ENCODE measurements at regions not wholly inside any gene's neighbourhood (a gene's known extent, or its start where the extent isn't known, plus 50 kb on each side); places are given as distances from the start of the nearest gene placed in this dataset.

- ChIA-PET CTCF (no interaction called here), POLR2A (no interaction called here)
- in situ Hi-C loops (cut with HindIII; ENCODE audit: low pct_unique_long_range_greater_than_20kb, low sequenced_read_pairs) (no loop called here), intact Hi-C loops (cut with micrococcal nuclease; ENCODE audit: unreplicated experiment) (no loop called here)
- Histone ChIP-seq H3K4me1 (ENCODE audit: control insufficient read depth, insufficient read depth, low read length) (no peaks in the 10 kb centered on the region), H3K27me3 (ENCODE audit: control insufficient read depth, insufficient read depth, low read length) (no peaks in the 10 kb centered on the region), H3K9me3 (ENCODE audit: control insufficient read depth, insufficient read depth, low read depth, low read length) (no peaks in the 10 kb centered on the region), H3K36me3 (ENCODE audit: control insufficient read depth, insufficient read depth, low read length) (no peaks in the 10 kb centered on the region), H3K27ac (ENCODE audit: low read length) (no peak overlapping the region), H3K4me3 (ENCODE audit: low read depth in 2 of 2, low read length in 2 of 2) (no peak overlapping the region)
- TF ChIP-seq SIN3A (IDR thresholded peaks at IDR 0.05; ENCODE audit: borderline replicate concordance, insufficient read depth, low read depth, low read length) (no peak), REST (IDR thresholded peaks at IDR 0.05; ENCODE audit: insufficient read depth in 1 of 2, low read depth in 2 of 2, low read length in 1 of 2) (no peak), CTCF (IDR thresholded peaks at IDR 0.05) (no peak), POLR2AphosphoS5 (IDR thresholded peaks at IDR 0.05; ENCODE audit: low read depth, low read length) (no peak), TCF7L2 (IDR thresholded peaks at IDR 0.05; ENCODE audit: low read depth, low read length) (no peak)
- DNase-seq (ENCODE audit: low read depth, low spot score) (no peak), ATAC-seq (no peak)
- no TSS peak for BruUV-seq (replicated peaks)
Measured at GRCh38 chr3:88321363-88322050, 171.7 kb downstream of the C3orf38 start.

- Histone ChIP-seq H3K4me3 (ENCODE audit: low read depth in 2 of 2, low read length in 2 of 2) (no peak overlapping the region), H3K27ac (ENCODE audit: low read length) (no peak overlapping the region), H3K9me3 (ENCODE audit: control insufficient read depth, insufficient read depth, low read depth, low read length) (no peaks in the 10 kb centered on the region), H3K27me3 (ENCODE audit: control insufficient read depth, insufficient read depth, low read length) (no peaks in the 10 kb centered on the region), H3K36me3 (ENCODE audit: control insufficient read depth, insufficient read depth, low read length) (no peaks in the 10 kb centered on the region), H3K4me1 (ENCODE audit: control insufficient read depth, insufficient read depth, low read length) (no peaks in the 10 kb centered on the region)
- intact Hi-C loops (cut with micrococcal nuclease; ENCODE audit: unreplicated experiment) (no loop called here), in situ Hi-C loops (cut with HindIII; ENCODE audit: low pct_unique_long_range_greater_than_20kb, low sequenced_read_pairs) (no loop called here)
- no TSS peak for BruUV-seq (replicated peaks)
- POLR2A ChIA-PET: no interaction called here
- DNase-seq (ENCODE audit: low read depth, low spot score) (no peak), ATAC-seq (no peak)
- TF ChIP-seq REST (IDR thresholded peaks at IDR 0.05; ENCODE audit: insufficient read depth in 1 of 2, low read depth in 2 of 2, low read length in 1 of 2): no peak
- TF ChIP-seq CTCF (IDR thresholded peaks at IDR 0.05): no peak
- no peak for TF ChIP-seq POLR2AphosphoS5 (IDR thresholded peaks at IDR 0.05; ENCODE audit: low read depth, low read length)
- no peak for TF ChIP-seq SIN3A (IDR thresholded peaks at IDR 0.05; ENCODE audit: borderline replicate concordance, insufficient read depth, low read depth, low read length)
- no peak for TF ChIP-seq TCF7L2 (IDR thresholded peaks at IDR 0.05; ENCODE audit: low read depth, low read length)
- CTCF ChIA-PET: no interaction called here
Measured at GRCh38 chr3:88324788-88325187, 175.0 kb downstream of the C3orf38 start.

Measured in Panc1 (cell line).